ENCODE measurements at regions not wholly inside any gene's neighbourhood (a gene's known extent, or its start where the extent isn't known, plus 50 kb on each side); places are given as distances from the start of the nearest gene placed in this dataset.

DNA sequence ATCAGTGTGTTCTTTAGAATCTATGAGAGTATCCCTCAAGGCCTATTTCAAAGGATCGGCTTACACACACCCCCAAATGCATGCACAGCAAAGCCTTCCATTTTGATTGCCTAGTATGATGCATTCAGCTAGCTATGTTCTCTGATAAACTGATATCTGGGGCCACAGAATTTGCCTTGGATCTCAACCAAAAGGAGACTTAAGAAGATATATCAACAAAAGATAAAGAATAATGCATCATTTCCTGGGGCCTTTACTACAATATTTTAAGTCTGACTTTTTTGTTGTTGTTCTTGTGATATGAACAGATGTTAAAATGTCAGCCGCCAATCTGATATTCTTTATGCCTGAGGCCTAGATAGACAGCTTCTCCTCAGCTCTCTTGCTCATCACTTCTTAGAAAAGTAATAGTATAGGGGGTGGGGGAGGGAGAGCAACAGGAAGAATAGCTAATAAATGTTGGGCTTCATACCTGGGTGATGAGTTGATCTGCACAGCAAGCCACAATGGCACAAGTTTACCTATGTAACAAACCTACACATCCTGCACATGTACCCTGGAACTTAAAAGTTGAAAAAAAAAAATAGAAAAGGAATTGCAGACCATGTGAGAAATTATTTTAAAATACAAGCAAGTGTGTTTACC lies 792.9 kb upstream of the GHITM start:
- FAIRE-seq (no peak), DNase-seq (ENCODE audit: low spot score in 2 of 2) (no peak)

DNA sequence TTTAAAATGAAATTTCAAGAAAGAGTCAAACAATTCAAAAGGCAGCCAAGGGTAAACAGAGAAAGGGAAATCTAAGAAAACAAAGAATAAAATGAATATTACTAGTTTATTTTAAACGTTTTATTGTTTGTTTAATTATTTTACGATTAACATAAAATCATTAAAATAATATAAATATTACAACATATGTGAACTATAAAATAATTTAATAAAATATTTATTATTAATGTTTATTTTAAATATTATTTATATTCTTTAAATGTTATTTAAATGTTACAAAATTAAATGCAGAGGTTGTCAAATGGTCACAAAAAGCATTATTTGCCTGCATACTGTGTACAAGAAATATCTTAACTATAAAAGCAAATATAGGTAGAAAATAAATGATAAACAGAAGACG lies 786.7 kb upstream of the GHITM start:
- FAIRE-seq (peak; percentile 99), DNase-seq (ENCODE audit: low spot score in 2 of 2) (no peak)

DNA sequence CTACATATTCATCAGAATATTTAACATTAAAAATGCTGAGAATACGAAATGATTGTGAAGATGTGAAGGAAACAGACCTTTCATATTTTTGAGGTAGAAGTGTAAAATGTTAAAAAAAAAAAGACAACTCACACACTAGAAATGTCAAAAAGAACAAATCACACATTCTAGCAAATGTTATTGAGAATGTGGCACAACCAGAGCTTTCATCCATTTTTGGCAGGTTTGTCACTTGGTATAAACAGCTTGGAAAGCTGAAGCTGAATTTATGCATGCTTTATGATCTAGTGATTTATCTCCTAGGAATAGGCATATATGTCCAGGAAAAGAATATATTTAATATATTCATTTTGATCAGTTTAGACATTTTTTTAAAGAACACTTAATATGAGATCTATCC lies 784.9 kb upstream of the GHITM start:
- DNase-seq (ENCODE audit: low spot score in 2 of 2): no peak
- no peak for FAIRE-seq

DNA sequence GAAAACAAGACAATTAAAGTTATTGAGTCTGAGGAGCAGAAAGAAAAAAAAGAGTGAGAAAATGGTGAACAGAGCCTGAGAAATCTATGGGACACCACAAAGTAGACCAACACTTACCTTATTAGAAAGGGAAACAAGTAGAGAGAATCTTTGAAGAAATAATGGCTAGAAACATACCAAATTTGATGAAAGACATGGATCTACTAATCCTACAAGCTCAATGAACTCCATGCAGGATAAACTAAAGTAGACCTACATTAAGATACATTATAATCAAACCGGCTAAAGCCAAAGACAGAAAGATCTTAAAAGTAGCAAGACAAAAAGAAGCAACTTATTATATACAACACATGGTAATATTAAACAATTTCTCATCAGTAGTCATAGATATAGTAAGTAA lies 782.3 kb upstream of the GHITM start:
- DNase-seq (ENCODE audit: low spot score in 2 of 2): no peak
- no peak for FAIRE-seq

DNA sequence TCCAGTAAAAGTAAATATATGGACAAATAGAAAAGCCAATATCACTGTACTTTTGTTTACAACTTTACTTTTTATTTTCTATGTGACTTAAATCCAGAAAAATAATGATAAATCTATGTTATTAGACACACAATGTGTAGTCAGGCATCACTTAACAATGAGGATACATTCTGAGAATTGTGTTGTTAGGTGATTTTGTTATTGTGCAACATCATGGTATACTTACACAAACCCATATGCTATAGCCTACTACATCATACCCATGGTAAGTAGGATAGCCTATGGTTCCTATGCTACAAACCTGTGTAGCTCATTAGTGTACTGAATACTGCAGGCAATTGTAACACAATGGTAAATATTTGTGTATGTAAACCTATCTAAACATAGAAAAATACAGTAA lies 781.7 kb upstream of the GHITM start:
- no peak for DNase-seq (ENCODE audit: low spot score in 2 of 2)
- no peak for FAIRE-seq

DNA sequence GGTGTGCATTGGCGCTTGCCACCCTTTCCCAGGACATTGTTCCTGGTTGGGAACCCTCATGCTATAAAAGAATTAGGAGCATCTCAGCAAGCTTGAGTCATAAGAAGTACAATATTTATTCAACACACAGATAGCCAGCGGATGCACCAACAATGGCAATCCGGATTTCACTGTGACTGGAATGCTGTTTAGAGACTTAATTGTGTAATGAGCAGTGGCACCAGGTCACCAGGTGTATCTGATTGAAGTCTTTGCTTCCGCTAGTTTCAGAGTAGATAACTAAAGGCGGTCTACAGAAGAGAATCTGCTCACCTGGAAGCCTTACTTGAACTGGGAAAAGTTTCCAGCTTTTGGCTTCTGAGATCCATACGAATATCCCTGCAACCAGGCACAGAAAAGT lies 772.3 kb upstream of the GHITM start:
- FAIRE-seq: no peak
- DNase-seq (ENCODE audit: low spot score in 2 of 2): no peak

DNA sequence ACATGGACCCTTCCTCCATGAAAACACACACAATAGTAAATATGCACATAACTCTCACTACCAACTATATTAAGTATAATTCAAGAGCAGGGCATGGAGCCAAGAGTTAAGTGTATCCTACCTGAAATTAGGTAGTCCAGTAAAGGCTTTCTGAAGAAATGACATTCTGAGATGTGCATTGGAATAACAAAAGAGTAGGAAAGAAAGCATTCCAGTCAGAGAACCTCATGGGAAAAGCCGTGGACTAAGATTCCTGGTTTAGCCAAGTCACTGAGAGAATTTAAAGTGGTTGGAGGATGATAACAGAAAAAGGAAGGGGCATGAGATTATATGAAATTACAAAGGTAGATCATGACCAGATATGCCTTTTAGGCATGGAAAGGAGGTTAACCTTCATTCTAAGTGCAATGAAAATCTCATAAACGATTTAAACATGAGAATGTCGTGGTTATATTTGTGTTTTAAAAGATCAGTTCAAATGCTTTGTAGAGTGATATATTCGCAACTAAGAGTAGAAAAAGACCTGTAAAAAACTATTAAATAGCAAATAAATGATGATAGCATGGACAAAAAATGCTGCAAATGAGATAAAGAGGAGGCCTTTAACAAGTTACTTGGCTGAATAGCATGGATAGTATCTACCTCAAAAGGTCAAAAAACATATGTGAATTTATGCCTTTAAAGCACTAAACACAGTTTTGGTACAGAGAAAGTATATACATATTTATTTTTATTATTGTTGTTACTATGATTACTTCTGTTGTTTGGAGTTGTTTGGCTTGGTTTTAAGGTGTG lies 767.4 kb upstream of the GHITM start:
- no peak for FAIRE-seq

DNA sequence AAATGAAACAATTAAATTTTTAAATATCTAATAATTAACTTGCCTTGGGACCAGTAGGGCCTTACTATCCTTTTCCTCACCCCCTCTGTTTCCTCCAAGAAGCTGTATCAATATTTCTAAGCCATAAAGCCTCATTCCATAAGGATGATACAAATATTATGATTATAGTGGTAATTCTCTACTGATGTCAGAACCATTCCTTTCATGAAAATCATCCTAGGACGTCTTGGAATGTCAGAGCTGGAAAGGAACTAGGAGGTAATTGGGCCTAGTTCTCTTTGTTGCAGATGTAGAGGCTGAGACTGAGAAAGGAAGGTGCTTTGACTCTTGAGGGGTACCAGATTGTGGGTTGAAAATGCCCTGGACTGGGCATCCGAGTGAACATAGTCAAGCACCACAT lies 766.7 kb upstream of the GHITM start:
- FAIRE-seq: no peak

More for the DNA sequence above, 767.4 kb upstream of the GHITM start:
- no peak for DNase-seq (ENCODE audit: low spot score in 2 of 2)

DNA sequence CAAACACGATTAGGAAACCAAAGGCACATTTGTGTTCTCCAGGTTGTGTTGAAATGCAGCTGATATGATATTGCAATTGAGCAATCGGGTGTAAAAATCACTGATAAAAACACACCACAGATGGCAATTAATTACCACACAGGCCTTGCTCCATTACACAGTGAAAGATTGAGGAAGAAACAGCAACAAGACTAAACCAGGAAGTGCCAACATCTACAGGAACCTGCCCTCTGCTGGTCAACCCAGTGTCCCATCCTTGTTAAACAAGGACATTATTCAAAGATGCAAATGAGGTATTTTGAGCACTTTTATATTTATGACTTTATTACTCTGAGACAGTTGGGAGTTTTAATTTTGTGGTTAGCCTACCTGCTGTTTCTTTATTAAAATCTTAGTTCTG lies 765.6 kb upstream of the GHITM start:
- no peak for FAIRE-seq
- DNase-seq (ENCODE audit: low spot score in 2 of 2): no peak

More for the DNA sequence above, 766.7 kb upstream of the GHITM start:
- no peak for DNase-seq (ENCODE audit: low spot score in 2 of 2)

DNA sequence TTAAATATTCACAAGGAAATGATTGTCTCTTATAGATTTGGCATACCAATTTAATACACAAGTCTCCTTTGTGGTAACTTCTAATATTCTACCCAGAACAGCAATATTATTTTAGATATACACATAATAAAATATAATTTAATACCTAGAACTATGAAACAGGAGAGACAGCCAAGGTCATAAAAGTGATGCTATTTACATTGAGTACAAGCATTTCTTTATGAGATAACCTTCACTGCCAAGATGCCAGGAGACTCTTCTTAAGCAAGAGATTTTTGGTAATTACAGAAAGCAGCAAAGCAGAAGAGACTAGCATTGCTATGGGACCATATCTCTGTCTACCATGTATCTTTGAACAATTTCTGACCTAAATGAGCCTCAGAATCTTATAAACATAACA lies 764.6 kb upstream of the GHITM start:
- no peak for DNase-seq (ENCODE audit: low spot score in 2 of 2)
- FAIRE-seq: no peak

DNA sequence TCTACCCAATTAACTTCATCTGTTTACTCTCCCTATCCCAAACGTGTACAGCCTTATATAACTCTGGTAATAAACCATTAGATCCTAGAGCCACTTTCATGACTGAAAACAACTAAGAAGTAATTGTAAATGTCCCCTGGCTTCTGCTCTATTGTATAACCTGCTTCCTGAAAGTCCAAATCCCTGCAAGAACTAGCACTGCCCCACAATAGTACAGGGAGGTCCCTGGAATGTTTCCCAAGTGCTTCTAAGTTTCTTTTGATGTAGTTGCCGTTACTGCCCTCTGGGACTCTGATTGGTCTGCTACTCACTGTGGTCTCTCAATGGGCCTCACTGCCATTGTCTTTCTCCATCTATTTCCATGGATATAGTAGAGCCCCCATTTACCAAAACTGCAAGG lies 764.0 kb upstream of the GHITM start:
- DNase-seq (ENCODE audit: low spot score in 2 of 2): no peak
- FAIRE-seq: no peak

DNA sequence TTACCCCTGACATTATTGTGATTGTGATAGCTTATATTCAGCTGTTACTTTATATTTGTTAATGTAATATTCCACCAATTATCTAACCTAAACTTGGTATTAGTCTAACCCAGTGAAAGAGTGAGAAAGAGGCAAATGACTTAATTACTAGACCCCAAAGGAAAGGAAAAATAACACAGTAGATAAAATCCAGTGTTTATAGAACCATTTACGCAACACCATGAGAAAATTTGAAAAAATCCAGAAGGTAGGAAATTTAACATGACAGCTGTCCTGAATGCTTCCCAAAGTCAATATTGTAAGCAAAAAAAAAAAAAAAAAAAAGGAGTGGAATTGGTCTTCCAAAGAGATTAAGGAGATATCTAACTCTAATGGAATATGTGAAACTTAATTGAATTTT lies 741.5 kb upstream of the GHITM start:
- DNase-seq (ENCODE audit: low spot score in 2 of 2) (no peak), FAIRE-seq (no peak)

DNA sequence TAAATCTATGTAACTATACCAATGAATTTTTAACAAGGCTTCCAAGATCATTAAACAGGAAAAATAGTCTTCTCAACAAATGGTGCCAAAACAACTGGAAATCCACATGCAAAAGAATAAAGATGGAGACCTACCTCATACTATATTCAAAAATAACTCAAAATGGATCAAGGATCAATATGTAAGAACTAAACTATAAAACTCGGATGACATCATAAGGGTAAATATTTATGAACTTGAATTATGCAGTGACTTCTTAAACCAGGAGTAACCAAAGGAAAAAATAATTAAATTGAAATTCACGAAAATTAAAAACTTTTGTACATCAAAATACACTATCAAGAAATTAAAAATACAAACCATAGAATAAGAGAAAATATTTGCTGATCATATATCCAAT lies 728.7 kb upstream of the GHITM start:
- DNase-seq (ENCODE audit: low spot score in 2 of 2): no peak
- FAIRE-seq: peak; percentile 10

DNA sequence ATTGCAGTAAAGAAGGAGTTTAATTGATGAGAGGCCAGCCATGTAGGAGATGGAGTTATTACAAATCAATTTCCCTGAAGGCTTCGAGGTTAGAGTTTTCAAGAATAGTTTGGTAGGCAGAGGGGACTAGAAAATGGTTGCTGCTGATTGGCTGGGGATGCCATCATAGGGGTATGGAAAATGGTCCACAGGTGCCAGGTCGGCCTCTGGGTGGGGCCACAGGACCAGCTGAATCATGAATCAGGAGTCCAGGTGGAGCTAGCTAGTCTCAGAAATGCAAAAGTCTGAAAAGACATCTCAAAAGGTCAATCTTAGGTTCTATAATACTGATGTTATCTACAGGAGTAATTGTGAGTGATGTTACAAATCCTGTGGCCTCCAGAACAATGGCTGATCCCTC lies 714.0 kb upstream of the GHITM start:
- DNase-seq (ENCODE audit: low spot score in 2 of 2) (no peak), FAIRE-seq (no peak)

DNA sequence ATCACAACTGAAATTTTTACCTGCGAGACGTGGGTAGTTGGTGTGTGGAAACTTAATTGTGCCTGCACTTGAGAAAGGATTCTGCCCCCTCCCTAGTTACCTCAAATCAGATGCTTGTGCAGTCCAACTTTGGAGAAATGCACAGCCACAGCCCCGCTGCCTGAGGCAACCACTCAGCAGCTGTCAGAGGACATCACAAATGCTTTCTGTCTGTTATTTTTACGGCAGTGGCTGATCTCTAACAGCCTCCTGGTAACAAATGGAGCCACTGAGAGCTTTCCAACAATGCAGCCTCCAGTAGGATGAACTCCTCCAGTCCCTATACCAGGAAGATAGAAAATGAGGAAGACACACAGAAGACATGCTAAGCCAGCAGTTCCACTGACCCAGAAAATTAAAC lies 712.2 kb upstream of the GHITM start:
- FAIRE-seq (no peak), DNase-seq (ENCODE audit: low spot score in 2 of 2) (no peak)

DNA sequence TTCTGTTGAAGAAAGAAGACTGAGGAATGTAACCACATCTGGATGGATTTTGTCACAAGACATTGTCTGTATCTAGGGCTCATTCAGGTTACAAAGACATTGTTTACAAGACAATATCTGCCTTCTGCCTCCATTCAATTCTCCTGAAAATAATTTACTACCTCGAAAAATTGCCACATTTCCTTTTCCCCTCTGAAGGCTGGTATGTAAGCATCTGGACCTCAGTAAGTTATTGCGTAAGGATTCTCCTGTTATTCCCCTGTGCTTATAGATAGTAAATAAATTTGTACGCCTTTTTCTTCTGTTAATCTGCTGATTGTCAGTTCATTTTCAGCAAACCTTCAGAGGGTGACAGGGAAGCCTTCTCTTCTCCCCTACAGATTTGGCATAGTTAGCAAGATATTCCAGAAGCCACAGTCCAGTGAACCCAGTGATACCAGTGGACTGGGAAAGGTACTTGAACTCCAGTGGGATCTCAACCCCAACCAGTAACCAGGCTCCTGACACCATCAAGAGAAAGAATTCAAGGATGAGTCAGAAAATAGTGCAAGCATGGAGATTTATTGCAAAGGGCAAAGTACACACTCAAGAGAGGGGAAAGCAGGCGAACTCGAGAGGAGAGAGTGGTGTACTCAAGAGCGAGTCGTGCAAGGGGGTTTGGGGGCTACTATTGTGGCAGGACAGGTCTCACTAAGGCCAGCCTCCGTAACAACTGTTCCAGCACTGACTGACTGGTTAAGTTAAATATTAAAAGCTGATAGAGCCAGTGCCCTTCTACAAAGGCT lies 706.9 kb upstream of the GHITM start:
- FAIRE-seq (no peak), DNase-seq (ENCODE audit: low spot score in 2 of 2) (no peak)

DNA sequence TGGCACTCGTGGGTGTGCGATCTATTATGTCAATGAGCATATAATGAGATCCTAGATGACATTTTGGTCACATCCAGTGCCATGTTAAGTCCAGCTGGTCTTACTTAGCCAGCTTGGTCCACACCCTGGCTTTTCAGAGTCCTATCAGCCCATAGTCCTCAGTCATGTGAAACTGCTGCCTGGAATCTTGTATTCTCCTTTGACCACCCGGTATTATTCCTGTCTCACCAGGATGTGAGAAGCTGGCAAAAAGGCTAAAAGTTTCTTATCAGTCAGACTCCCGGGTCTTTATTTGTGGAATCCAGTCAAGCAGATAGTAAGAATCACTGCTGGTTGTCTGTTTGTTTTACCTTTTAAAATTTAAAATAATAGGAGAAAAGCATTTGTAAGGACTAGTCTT lies 705.6 kb upstream of the GHITM start:
- DNase-seq (ENCODE audit: low spot score in 2 of 2) (no peak), FAIRE-seq (no peak)

DNA sequence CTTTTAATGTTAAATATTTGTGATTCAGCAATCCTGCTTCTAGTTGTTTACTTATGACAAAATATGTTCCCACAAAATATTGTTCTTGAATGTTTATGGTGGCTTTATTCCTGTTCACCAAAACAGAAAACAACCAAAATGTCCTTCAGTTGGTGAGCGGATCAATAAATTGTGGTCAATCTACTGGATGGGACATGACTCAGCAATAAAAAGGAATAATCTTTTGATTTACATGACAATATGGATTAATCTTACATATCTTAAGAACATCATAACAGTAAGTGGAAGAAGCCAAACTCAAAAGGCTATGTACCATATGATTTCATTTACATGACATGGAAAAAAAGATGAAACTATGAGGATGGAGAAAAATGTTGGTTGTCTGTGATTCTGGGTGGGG lies 691.3 kb upstream of the GHITM start:
- FAIRE-seq (no peak), DNase-seq (ENCODE audit: low spot score in 2 of 2) (no peak)

DNA sequence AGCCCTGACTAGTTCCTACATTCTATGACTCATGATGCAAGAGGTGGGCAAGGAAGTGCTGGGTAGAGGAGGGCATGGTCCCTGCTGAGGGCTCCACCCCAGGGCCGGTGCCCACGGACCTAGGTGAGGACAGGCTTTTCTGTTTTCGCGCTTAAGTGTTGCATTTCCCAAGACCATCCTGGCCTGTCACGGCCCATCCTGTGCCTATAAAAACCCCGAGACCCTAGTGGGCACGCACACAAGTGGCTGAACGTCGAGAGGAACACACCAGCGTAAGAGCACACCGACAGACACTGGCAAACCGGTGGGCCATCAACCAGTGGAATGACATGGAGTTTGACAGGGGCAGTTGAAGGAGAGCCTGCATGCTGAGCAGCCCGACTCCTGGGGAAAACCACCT lies 680.7 kb upstream of the GHITM start:
- no peak for FAIRE-seq
- DNase-seq (ENCODE audit: low spot score in 2 of 2): no peak

DNA sequence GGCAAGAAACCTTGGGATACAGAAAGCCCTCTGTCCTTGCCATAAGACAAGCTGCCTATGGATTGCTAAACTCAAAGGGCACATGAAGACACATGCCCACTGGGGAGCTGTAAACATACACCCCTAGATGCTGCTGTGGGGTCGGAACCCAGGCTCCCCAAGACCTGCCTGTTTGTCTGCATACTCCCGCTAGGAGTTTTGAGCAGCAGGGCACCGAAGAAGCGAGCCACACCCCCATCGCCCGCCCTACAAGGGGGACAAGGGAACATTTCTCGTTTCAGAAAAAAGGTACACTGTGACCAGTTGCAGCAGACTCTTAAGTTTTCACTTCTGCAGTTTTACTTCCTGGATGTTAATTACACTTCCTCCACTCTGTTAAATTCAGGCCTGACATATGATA lies 680.2 kb upstream of the GHITM start:
- DNase-seq (ENCODE audit: low spot score in 2 of 2): no peak
- no peak for FAIRE-seq

DNA sequence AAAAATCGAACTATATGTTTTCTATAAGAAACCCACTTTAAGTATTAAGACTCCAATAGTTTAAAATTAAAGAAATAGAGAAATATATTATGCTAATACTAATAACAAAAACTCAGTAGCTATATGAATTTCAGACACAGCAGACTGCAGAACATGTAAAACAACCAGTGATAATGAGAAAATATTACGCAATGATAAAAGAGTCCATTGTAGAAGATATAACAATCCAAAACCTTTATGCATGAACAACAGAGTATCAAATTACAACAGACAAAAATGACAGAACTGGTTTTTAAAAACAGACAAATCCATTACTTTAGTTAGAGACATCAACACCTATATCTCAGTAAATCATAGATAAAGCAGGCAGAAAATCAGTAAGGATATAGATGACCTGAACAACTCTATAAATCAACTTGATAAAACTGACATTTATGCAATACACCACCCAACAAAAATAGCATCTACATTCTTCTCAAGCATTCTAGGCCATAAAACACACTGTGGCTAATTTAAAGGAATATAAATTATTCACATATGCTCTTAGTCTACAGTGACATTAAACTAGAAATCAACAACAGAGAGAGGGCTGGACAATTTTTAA lies 669.5 kb upstream of the GHITM start:
- no peak for FAIRE-seq

More for the DNA sequence above, 669.5 kb upstream of the GHITM start:
- DNase-seq (ENCODE audit: low spot score in 2 of 2): no peak

Measured in frontal cortex (tissue), 3 donors.